HepG2 (cell line): ENCODE measurements at regions not wholly inside any gene's neighbourhood (a gene's known extent, or its start where the extent isn't known, plus 50 kb on each side); places are given as distances from the start of the nearest gene placed in this dataset.

Experiments used
- ATAC-seq: fragments of 200-7000 bp; cut with Tn5 transposase; 3 replicates; pipeline ENCODE4 v1.9.1; 2020; ENCODE audit warnings: mild to moderate bottlenecking, moderate library complexity
- BruUV-seq: library from RNA; stranded (reverse); fragments of 400-500 nt; replicated peaks from 2 replicates; lab custom pipeline; 2021; lab: Mats Ljungman, UMichigan
- CTCF ChIA-PET: fragments of 300-600 bp; formaldehyde crosslinking; extraction: SDS; loops from one replicate; lab custom pipeline; 2021; ENCODE audit warnings: low total read pairs, inconsistent platforms, low intra/inter-chr PET ratio; lab: Yijun Ruan, JAX
- POLR2A ChIA-PET: fragments of 350-600 bp; sonication (Branson Sonifier 250); formaldehyde crosslinking; loops from one replicate; lab custom pipeline; 2020; ENCODE audit warnings: antibody characterized with exemption, inconsistent platforms; lab: Yijun Ruan, JAX
- DNase-seq: peaks from one replicate; pipeline ENCODE4 v3.0.0-alpha.2; 2015; ENCODE audit warnings: low spot score
- FAIRE-seq: peaks from 3 replicates; lab custom pipeline; 2011; peaks lifted over from hg19 to GRCh38; lab: Jason Lieb, UNC
- H2AFZ ChIP-seq: one replicate; pipeline ENCODE4 v1.6.1; 2011; ENCODE audit warnings: low read length, inconsistent platforms
- H3K27ac ChIP-seq: fragments of 300-600 bp; 3 replicates; pipeline ENCODE4 v1.8.0; 2011; ENCODE audit warnings: mixed run types, mild to moderate bottlenecking, mixed read lengths, low read length, inconsistent platforms; ENCODE audit not compliant: insufficient read depth; ENCODE audit errors: extremely low read length
- H3K27me3 ChIP-seq, 2 experiments: fragments of 200-600 bp in 1 of 2; 2 replicates in 1 of 2; 3 replicates in 1 of 2; pipeline versions ENCODE4 v1.6.0 to v1.8.0; 2011; ENCODE audit warnings: low read length in 2 of 2, mild to moderate bottlenecking in 2 of 2, moderate library complexity in 2 of 2, inconsistent platforms in 1 of 2; ENCODE audit not compliant: insufficient read depth in 2 of 2, control insufficient read depth in 1 of 2
- H3K36me3 ChIP-seq, 2 experiments: fragments of 200-600 bp in 1 of 2; replicated peaks in 1 of 2; 2 replicates in 1 of 2; 3 replicates in 1 of 2; pipeline versions ENCODE4 v1.5.1 to v1.8.0; 2011; ENCODE audit warnings: low read length in 2 of 2, inconsistent platforms in 1 of 2; ENCODE audit not compliant: insufficient read depth in 2 of 2, control insufficient read depth in 1 of 2
- H3K4me1 ChIP-seq: 2 replicates; pipeline ENCODE4 v1.5.1; 2012; ENCODE audit warnings: low read length, inconsistent platforms; ENCODE audit not compliant: insufficient read depth
- H3K4me2 ChIP-seq: 2 replicates; pipeline ENCODE4 v1.6.0; 2011; ENCODE audit warnings: low read depth, low read length, inconsistent platforms
- H3K4me3 ChIP-seq, 3 experiments: fragments of 200-600 bp in 1 of 3; sonication (generic), shearing (Covaris generic) in 1 of 3; replicated peaks in 1 of 3; 2 replicates each; pipeline ENCODE4 v1.5.1; 2011 to 2016; ENCODE audit warnings: low read length in 3 of 3, inconsistent platforms in 2 of 3, low read depth in 2 of 3, mild to moderate bottlenecking in 2 of 3, control low read depth in 1 of 3, mixed read lengths in 1 of 3; ENCODE audit not compliant: insufficient read depth in 1 of 3
- H3K79me2 ChIP-seq: one replicate; pipeline ENCODE4 v1.6.1; 2011; ENCODE audit warnings: low read length, inconsistent platforms; ENCODE audit not compliant: insufficient read depth
- H3K9ac ChIP-seq: 2 replicates; pipeline ENCODE4 v1.6.0; 2011; ENCODE audit warnings: mild to moderate bottlenecking, low read depth, low read length, inconsistent platforms; ENCODE audit not compliant: insufficient read depth
- H3K9me3 ChIP-seq: 2 replicates; pipeline ENCODE4 v1.5.1; 2012; ENCODE audit warnings: mild to moderate bottlenecking, low read length
- H4K20me1 ChIP-seq: 2 replicates; pipeline ENCODE4 v1.6.0; 2011; ENCODE audit warnings: inconsistent platforms, mild to moderate bottlenecking, low read length, moderate library complexity; ENCODE audit not compliant: insufficient read depth
- MAFF ChIP-seq: IDR thresholded peaks from 2 replicates; pipeline ENCODE4 v1.6.1; 2011; ENCODE audit warnings: low read depth, low read length, improper control_type of control experiment
- NFE2L2 ChIP-seq: fragments of 150-350 bp; IDR thresholded peaks from 2 replicates; pipeline ENCODE4 v1.6.1; 2014; ENCODE audit warnings: low read length
- SALL1 ChIP-seq: sonication (generic); formaldehyde crosslinking; IDR thresholded peaks from 2 replicates; pipeline ENCODE4 v1.8.0; 2022; ENCODE audit warnings: mild to moderate bottlenecking, missing genetic modification reagents
- SOX5 ChIP-seq: IDR thresholded peaks from 2 replicates; pipeline ENCODE4 v1.6.1; 2016; ENCODE audit warnings: borderline replicate concordance
- SRSF1 ChIP-seq: fragments of 200-400 bp; formaldehyde crosslinking; optimal IDR thresholded peaks from 2 replicates; pipeline ENCODE3; 2017; ENCODE audit warnings: mild to moderate bottlenecking, low read depth, low read length, moderate library complexity
- ZNF160 ChIP-seq: sonication (generic); formaldehyde crosslinking; IDR thresholded peaks from 2 replicates; pipeline ENCODE4 v1.8.0; 2022; ENCODE audit warnings: mild to moderate bottlenecking, inconsistent platforms, missing genetic modification reagents
- ZNF644 ChIP-seq: IDR thresholded peaks from 2 replicates; pipeline ENCODE4 v1.6.1; 2016; ENCODE audit warnings: low read depth
- ZNF792 ChIP-seq: IDR thresholded peaks from 2 replicates; pipeline ENCODE4 v1.6.1; 2016
- ZSCAN9 ChIP-seq: IDR thresholded peaks from 2 replicates; pipeline ENCODE4 v1.6.1; 2016; ENCODE audit warnings: borderline replicate concordance
- WGBS: methylation state at CpG from one replicate; pipeline ENCODE4 v1.1.6; 2017; ENCODE audit warnings: low lambda C conversion rate; 5-methylcytosine and 5-hydroxymethylcytosine counted together
- in situ Hi-C: cut with HindIII; loops from 2 replicates; pipeline ENCODE4 v1.10.0; 2017; ENCODE audit warnings: low pct_unique_long_range_greater_than_20kb; ENCODE audit not compliant: extremely low pct_ligation_motif_present
- intact Hi-C: fragments of 100-400 bp; cut with micrococcal nuclease; formaldehyde crosslinking; loops from one replicate; pipeline ENCODE4 v1.10.0; 2022; ENCODE audit not compliant: unreplicated experiment
- TF ChIP-seq, protein P1 (sequence below): sonication (generic); formaldehyde crosslinking; IDR thresholded peaks from 2 replicates; pipeline ENCODE4 v1.8.0; 2022; ENCODE audit warnings: low read depth, missing genetic modification reagents
- TF ChIP-seq, protein P2 (sequence below): sonication (generic); formaldehyde crosslinking; IDR thresholded peaks from 2 replicates; pipeline ENCODE4 v1.4.0; 2020; ENCODE audit warnings: low read depth, mild to moderate bottlenecking, missing genetic modification reagents
- TF ChIP-seq, protein P3 (sequence below), 2 experiments: sonication (generic) in 1 of 2; formaldehyde crosslinking in 1 of 2; IDR thresholded peaks; 2 replicates each; pipeline versions ENCODE4 v1.4.0 to v1.6.1; 2016 to 2020; ENCODE audit warnings: borderline replicate concordance in 1 of 2, low read depth in 1 of 2, mild to moderate bottlenecking in 1 of 2, missing genetic modification reagents in 1 of 2

DNA sequence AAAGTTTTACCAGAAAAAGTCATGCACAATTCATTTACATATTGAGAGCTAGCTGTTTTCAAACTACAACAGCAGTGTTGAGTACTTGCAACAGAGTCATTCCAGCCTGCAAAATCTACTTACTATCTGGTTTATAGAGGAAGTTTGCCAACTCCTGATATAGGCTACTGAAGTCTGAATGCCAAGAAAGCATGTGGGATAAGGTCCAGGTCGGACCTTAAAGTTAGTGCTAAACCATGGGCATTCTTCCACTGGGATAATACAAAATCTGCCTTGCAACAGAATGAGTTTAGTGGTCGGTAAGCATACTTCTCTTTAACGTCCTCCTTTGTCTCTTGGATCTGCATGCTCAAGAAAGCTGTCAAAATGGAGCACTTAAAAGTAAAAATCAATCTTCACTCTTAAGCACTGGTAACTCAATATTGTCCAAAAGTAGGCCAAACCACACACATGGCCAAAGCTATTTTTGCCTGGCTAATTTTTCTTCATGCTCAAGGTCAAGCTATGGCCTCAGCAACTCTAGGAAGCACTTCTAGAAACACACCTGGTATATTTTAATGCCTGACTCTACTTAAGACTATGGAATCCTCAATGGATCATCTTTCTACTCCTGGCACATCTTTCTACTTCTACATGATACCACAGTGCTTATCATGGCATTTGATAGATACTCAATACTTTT lies 364.9 kb upstream of the KITLG start:
- no peaks in the 10 kb centered on the region for H3K9me3 ChIP-seq
- H2AFZ ChIP-seq = no peak overlapping the region
- H3K36me3 ChIP-seq = no peaks in the 10 kb centered on the region
- H3K27me3 ChIP-seq = no peaks in the 10 kb centered on the region
- H3K27ac ChIP-seq = no peak overlapping the region
- FAIRE-seq (no peak), ATAC-seq (no peak), DNase-seq (no peak)
- no peaks in the 10 kb centered on the region for H3K4me1 ChIP-seq
- H3K4me3 ChIP-seq = no peak overlapping the region
- WGBS = 12% methylated on average over 3 of the region's 3 CpGs
- CTCF ChIA-PET = no interaction called here
- POLR2A ChIA-PET = no interaction called here
- no peak overlapping the region for H3K9ac ChIP-seq
- no peaks in the 10 kb centered on the region for H4K20me1 ChIP-seq
- H3K4me2 ChIP-seq = no peak overlapping the region
- TF ChIP-seq MAFF (no peak), SALL1 (no peak), ZNF792 (CRISPR knock-in tag) (no peak)
- TF ChIP-seq, protein P1, sequence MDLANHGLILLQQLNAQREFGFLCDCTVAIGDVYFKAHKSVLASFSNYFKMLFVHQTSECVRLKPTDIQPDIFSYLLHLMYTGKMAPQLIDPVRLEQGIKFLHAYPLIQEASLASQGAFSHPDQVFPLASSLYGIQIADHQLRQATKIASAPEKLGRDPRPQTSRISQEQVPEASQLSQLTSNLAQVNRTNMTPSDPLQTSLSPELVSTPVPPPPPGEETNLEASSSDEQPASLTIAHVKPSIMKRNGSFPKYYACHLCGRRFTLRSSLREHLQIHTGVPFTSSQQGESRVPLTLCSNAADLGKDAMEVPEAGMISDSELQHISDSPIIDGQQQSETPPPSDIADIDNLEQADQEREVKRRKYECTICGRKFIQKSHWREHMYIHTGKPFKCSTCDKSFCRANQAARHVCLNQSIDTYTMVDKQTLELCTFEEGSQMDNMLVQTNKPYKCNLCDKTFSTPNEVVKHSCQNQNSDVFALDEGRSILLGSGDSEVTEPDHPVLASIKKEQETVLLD (CRISPR knock-in tag) = no peak
- TF ChIP-seq, all 625 proteins: peak for 0
- no peaks in the 10 kb centered on the region for H3K79me2 ChIP-seq
- BruUV-seq = no TSS peak
- in situ Hi-C loops = no loop called here
- intact Hi-C loops = no loop called here

DNA sequence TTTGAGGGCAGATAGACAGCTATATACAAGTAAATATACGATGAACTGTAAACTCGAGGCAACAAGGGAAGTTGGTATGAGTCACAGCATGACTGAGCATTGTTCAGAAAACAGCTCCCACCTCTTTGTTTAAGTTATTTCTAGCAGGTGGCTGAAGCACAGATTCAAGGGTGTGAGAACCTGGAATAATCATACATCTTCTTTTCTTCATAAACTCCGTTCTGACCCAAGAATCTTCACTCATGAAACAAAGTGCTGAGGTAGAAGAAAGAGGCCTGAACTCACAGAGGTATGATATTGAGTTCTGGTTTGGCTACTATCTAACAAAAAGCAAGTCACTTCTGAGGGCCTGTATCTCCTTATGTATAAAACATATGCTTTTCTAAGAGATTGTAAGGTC lies 364.1 kb upstream of the KITLG start:
- Histone ChIP-seq H3K9ac (no peak overlapping the region), H3K79me2 (no peaks in the 10 kb centered on the region), H3K4me2 (no peak overlapping the region), H3K27me3 (no peaks in the 10 kb centered on the region), H3K4me1 (no peaks in the 10 kb centered on the region), H3K9me3 (no peaks in the 10 kb centered on the region), H3K4me3 (no peak overlapping the region), H2AFZ (no peak overlapping the region), H3K27ac (no peak overlapping the region), H3K36me3 (no peaks in the 10 kb centered on the region), H4K20me1 (no peaks in the 10 kb centered on the region)
- intact Hi-C loops = no loop called here
- in situ Hi-C loops = no loop called here
- ATAC-seq (no peak), FAIRE-seq (no peak), DNase-seq (peak; percentile 15)
- WGBS = 9% methylated on average over 3 of the region's 3 CpGs
- POLR2A ChIA-PET = no interaction called here
- CTCF ChIA-PET = no interaction called here
- no TSS peak for BruUV-seq
- TF ChIP-seq, protein P2, sequence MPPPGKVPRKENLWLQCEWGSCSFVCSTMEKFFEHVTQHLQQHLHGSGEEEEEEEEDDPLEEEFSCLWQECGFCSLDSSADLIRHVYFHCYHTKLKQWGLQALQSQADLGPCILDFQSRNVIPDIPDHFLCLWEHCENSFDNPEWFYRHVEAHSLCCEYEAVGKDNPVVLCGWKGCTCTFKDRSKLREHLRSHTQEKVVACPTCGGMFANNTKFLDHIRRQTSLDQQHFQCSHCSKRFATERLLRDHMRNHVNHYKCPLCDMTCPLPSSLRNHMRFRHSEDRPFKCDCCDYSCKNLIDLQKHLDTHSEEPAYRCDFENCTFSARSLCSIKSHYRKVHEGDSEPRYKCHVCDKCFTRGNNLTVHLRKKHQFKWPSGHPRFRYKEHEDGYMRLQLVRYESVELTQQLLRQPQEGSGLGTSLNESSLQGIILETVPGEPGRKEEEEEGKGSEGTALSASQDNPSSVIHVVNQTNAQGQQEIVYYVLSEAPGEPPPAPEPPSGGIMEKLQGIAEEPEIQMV (CRISPR knock-in tag) = no peak
- TF ChIP-seq ZNF644 (no peak), SRSF1 (no peak), ZNF160 (no peak), NFE2L2 (peak; percentile 30; the same call in 1 of the 2 replicates), SOX5 (CRISPR knock-in tag) (0 out of 2 replicates have a peak, but pooled peaks have one; percentile 18), ZSCAN9 (CRISPR knock-in tag) (no peak)
- TF ChIP-seq, protein P3, sequence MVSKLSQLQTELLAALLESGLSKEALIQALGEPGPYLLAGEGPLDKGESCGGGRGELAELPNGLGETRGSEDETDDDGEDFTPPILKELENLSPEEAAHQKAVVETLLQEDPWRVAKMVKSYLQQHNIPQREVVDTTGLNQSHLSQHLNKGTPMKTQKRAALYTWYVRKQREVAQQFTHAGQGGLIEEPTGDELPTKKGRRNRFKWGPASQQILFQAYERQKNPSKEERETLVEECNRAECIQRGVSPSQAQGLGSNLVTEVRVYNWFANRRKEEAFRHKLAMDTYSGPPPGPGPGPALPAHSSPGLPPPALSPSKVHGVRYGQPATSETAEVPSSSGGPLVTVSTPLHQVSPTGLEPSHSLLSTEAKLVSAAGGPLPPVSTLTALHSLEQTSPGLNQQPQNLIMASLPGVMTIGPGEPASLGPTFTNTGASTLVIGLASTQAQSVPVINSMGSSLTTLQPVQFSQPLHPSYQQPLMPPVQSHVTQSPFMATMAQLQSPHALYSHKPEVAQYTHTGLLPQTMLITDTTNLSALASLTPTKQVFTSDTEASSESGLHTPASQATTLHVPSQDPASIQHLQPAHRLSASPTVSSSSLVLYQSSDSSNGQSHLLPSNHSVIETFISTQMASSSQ (IDR thresholded peaks at IDR 0.05; ENCODE audit: low read depth) = no peak
- TF ChIP-seq, protein P3 (CRISPR knock-in tag; IDR thresholded peaks at IDR 0.05; ENCODE audit: borderline replicate concordance) = no peak
